Amygdala (tissue), 56 donors: ENCODE measurements at regions not wholly inside any gene's neighbourhood (a gene's known extent, or its start where the extent isn't known, plus 50 kb on each side); places are given as distances from the start of the nearest gene placed in this dataset.
"Not testable (repeated sequence)": the region's sequence is repeated elsewhere in the genome, so short reads cannot be mapped to it uniquely, and the experiment has no call there.

Experiments used
- DNase-seq, 56 donors: peaks; one replicate each; lab custom pipeline; 2025; lab: John Stamatoyannopoulos, UW

GRCh38 chrX:117689956-117690355, 426.7 kb downstream of the KLHL13 start:
- no peak for DNase-seq

- DNase-seq = no peak
These were observed 436.3 kb downstream of the KLHL13 start for GRCh38 chrX:117680286-117680685.

GRCh38 chrX:117653396-117653795, 463.2 kb downstream of the KLHL13 start:
- DNase-seq = no peak

GRCh38 chrX:117645639-117646038, 471.0 kb downstream of the KLHL13 start:
- DNase-seq = no peak

- no peak for DNase-seq
These were observed 474.5 kb downstream of the KLHL13 start for GRCh38 chrX:117641913-117642656.

- no peak for DNase-seq
These were observed 479.8 kb downstream of the KLHL13 start for GRCh38 chrX:117636826-117637225.

GRCh38 chrX:117633277-117633676, 483.3 kb downstream of the KLHL13 start:
- DNase-seq = no peak

- no peak for DNase-seq
These were observed 488.2 kb downstream of the KLHL13 start for GRCh38 chrX:117628381-117628780.

- no peak for DNase-seq
These were observed 505.8 kb downstream of the KLHL13 start for GRCh38 chrX:117610806-117611205.

GRCh38 chrX:117610049-117610448, 506.6 kb downstream of the KLHL13 start:
- DNase-seq = no peak

GRCh38 chrX:117607561-117607960, 509.0 kb downstream of the KLHL13 start:
- no peak for DNase-seq

- DNase-seq = not testable (repeated sequence)
These were observed 510.5 kb downstream of the KLHL13 start for GRCh38 chrX:117606101-117606500.

GRCh38 chrX:117570160-117570559, 546.5 kb downstream of the KLHL13 start:
- DNase-seq = no peak

GRCh38 chrX:117568238-117568637, 548.4 kb downstream of the KLHL13 start:
- DNase-seq = no peak

- no peak for DNase-seq
These were observed 572.7 kb downstream of the KLHL13 start for GRCh38 chrX:117543885-117544284.

GRCh38 chrX:117539090-117539418, 577.6 kb downstream of the KLHL13 start:
- DNase-seq = no peak

GRCh38 chrX:117538178-117539089, 578.2 kb downstream of the KLHL13 start:
- peak in 19 of 56 donors; percentile 0 to 42 (median 1) for DNase-seq

- DNase-seq = no peak
These were observed 584.3 kb downstream of the KLHL13 start for GRCh38 chrX:117532339-117532738.

- no peak for DNase-seq
These were observed 593.6 kb downstream of the KLHL13 start for GRCh38 chrX:117522725-117523700.

- no peak for DNase-seq
These were observed 598.6 kb downstream of the KLHL13 start for GRCh38 chrX:117517994-117518393.

GRCh38 chrX:117511379-117511778, 605.2 kb downstream of the KLHL13 start:
- no peak for DNase-seq
